GM19239 (cell line): ENCODE measurements at regions not wholly inside any gene's neighbourhood (a gene's known extent, or its start where the extent isn't known, plus 50 kb on each side); places are given as distances from the start of the nearest gene placed in this dataset.
"Not testable (repeated sequence)": the region's sequence is repeated elsewhere in the genome, so short reads cannot be mapped to it uniquely, and the experiment has no call there.

Experiments
- DNase-seq: peaks from one replicate; pipeline ENCODE4 v3.0.0; 2011; ENCODE audit warnings: low spot score; ENCODE audit not compliant: insufficient read length
- FAIRE-seq: peaks from 2 replicates; lab custom pipeline; 2011; peaks lifted over from hg19 to GRCh38; lab: Jason Lieb, UNC

- no peak for DNase-seq
- FAIRE-seq = no peak
Observed at GRCh38 chr22:49008682-49009235, 818.9 kb downstream of the BRD1 start.

GRCh38 chr22:49007013-49007653 lies 820.5 kb downstream of the BRD1 start:
- FAIRE-seq (no peak), DNase-seq (no peak)

GRCh38 chr22:49006207-49007012 lies 821.3 kb downstream of the BRD1 start:
- no peak for FAIRE-seq
- DNase-seq = no peak

GRCh38 chr22:49005557-49005956 lies 822.1 kb downstream of the BRD1 start:
- DNase-seq (no peak), FAIRE-seq (no peak)

- DNase-seq = no peak
- FAIRE-seq = no peak
Observed at GRCh38 chr22:49004484-49005399, 822.9 kb downstream of the BRD1 start.

- not testable (repeated sequence) for DNase-seq, FAIRE-seq
Observed at GRCh38 chr22:48997605-48998004, 830.1 kb downstream of the BRD1 start.

- FAIRE-seq = no peak
- DNase-seq = no peak
Observed at GRCh38 chr22:48993655-48994054, 834.0 kb downstream of the BRD1 start.

GRCh38 chr22:48984639-48985038 lies 843.0 kb downstream of the BRD1 start:
- FAIRE-seq (no peak), DNase-seq (no peak)

- no peak for FAIRE-seq
Observed at GRCh38 chr22:48982321-48982905, 845.3 kb downstream of the BRD1 start.

GRCh38 chr22:48981371-48982061 lies 846.2 kb downstream of the BRD1 start:
- DNase-seq (no peak), FAIRE-seq (no peak)

More at GRCh38 chr22:48982321-48982905, 845.3 kb downstream of the BRD1 start:
- no peak for DNase-seq

- DNase-seq (no peak), FAIRE-seq (no peak)
Observed at GRCh38 chr22:48980918-48981317, 846.8 kb downstream of the BRD1 start.

- FAIRE-seq = no peak
- no peak for DNase-seq
Observed at GRCh38 chr22:48980409-48980808, 847.3 kb downstream of the BRD1 start.

GRCh38 chr22:48979482-48979881 lies 848.2 kb downstream of the BRD1 start:
- FAIRE-seq = no peak
- DNase-seq = no peak

- FAIRE-seq = no peak
- no peak for DNase-seq
Observed at GRCh38 chr22:48976556-48977535, 850.8 kb downstream of the BRD1 start.

GRCh38 chr22:48975886-48976285 lies 851.8 kb downstream of the BRD1 start:
- no peak for FAIRE-seq
- no peak for DNase-seq

- DNase-seq (no peak), FAIRE-seq (no peak)
Observed at GRCh38 chr22:48975316-48975741, 852.3 kb downstream of the BRD1 start.

- FAIRE-seq (no peak), DNase-seq (no peak)
Observed at GRCh38 chr22:48974443-48975315, 853.0 kb downstream of the BRD1 start.
